BJ (cell line): ENCODE measurements at regions not wholly inside any gene's neighbourhood (a gene's known extent, or its start where the extent isn't known, plus 50 kb on each side); places are given as distances from the start of the nearest gene placed in this dataset.

ENCODE experiments used
- CTCF ChIA-PET: fragments of 350-600 bp; formaldehyde crosslinking; extraction: SDS; loops from one replicate; lab custom pipeline; 2021; ENCODE audit warnings: antibody characterized with exemption, inconsistent platforms; lab: Yijun Ruan, JAX
- POLR2A ChIA-PET: fragments of 300-600 bp; sonication (Branson Sonifier 250); formaldehyde crosslinking; extraction: SDS; loops from one replicate; lab custom pipeline; 2021; ENCODE audit warnings: antibody characterized with exemption; lab: Charles Lee
- DNase-seq: peaks from one replicate; pipeline ENCODE4 v3.0.0-alpha.2; 2011; ENCODE audit warnings: low read depth
- H3K27me3 ChIP-seq: 2 replicates; pipeline ENCODE4 v1.6.0; 2011; ENCODE audit warnings: low read length; ENCODE audit not compliant: control insufficient read depth, insufficient read depth
- H3K36me3 ChIP-seq: 2 replicates; pipeline ENCODE4 v1.5.1; 2011; ENCODE audit warnings: low read length; ENCODE audit not compliant: control insufficient read depth, insufficient read depth
- H3K4me3 ChIP-seq: 2 replicates; pipeline ENCODE4 v1.5.1; 2011; ENCODE audit warnings: low read depth, mild to moderate bottlenecking, control low read depth, low read length
- TF ChIP-seq, protein P1 (sequence below): IDR thresholded peaks from 2 replicates; pipeline ENCODE4 v1.5.1; 2011; ENCODE audit warnings: low read depth, mild to moderate bottlenecking, control low read depth, inconsistent platforms, low read length, moderate library complexity; ENCODE audit not compliant: insufficient read depth

DNA sequence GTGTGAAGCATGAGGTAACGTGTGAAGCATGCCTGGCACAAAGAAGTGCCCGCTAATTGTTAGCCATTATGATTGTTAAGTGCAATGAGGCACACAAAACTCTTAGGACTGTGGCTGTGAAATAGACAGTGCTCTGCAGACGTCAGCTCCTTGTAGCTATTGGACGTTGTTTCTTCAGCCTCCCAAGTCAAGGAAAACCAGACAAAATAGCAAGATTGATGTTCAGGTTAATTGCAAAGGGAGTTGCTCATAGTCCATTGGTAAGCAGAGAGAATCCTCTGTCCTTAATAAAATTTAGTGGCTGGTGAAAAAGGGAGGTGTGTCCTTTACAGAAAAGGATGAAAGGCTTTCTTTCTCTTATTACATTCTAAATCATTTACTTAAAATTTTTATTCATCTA, 54.6 kb upstream of the MBP start:
- TF ChIP-seq, protein P1, sequence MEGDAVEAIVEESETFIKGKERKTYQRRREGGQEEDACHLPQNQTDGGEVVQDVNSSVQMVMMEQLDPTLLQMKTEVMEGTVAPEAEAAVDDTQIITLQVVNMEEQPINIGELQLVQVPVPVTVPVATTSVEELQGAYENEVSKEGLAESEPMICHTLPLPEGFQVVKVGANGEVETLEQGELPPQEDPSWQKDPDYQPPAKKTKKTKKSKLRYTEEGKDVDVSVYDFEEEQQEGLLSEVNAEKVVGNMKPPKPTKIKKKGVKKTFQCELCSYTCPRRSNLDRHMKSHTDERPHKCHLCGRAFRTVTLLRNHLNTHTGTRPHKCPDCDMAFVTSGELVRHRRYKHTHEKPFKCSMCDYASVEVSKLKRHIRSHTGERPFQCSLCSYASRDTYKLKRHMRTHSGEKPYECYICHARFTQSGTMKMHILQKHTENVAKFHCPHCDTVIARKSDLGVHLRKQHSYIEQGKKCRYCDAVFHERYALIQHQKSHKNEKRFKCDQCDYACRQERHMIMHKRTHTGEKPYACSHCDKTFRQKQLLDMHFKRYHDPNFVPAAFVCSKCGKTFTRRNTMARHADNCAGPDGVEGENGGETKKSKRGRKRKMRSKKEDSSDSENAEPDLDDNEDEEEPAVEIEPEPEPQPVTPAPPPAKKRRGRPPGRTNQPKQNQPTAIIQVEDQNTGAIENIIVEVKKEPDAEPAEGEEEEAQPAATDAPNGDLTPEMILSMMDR = no peak
- ChIA-PET CTCF (no interaction called here), POLR2A (no interaction called here)

GRCh38 chr18:77191071-77191751, 58.4 kb upstream of the GALR1 start:
- H3K4me3 ChIP-seq = no peak overlapping the region
- ChIA-PET POLR2A (no interaction called here), CTCF (interaction anchor here (1.0 to 1.9 kb wide), 5 partner anchors 13 to 191 kb away, joined by 3 to 7 read pairs (median 5); no protein-coding TSS in a partner anchor)
- H3K36me3 ChIP-seq = no peaks in the 10 kb centered on the region
- TF ChIP-seq, protein P1 = no peak
- H3K27me3 ChIP-seq = peaks cover 5% of the 10 kb centered on the region; the same call in 1 of the 2 replicates
- DNase-seq = no peak

More for the DNA sequence above, 54.6 kb upstream of the MBP start:
- no peak overlapping the region for H3K4me3 ChIP-seq
- no peak for DNase-seq
- peaks cover 4% of the 10 kb centered on the region; the same call in 1 of the 2 replicates for H3K27me3 ChIP-seq
- no peaks in the 10 kb centered on the region for H3K36me3 ChIP-seq

DNA sequence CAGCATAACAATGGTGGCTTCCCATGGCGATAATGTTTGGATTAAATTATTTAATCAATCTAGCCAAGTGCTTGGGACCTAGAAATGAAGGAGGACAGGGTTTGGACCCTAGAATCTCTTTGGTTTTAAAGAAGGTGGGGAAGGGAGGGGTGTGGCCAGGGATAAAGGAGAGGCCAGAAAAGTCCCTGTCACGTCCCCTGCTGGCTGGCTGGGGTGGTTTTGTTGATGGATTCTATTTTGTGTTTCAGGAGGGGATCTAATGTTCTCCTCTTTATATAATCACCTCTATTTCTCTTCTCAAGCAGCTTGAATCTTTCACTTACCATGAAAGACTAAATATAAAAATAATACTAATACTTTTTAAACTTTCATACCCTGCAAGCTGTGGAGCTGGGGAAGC, 52.6 kb upstream of the GALR1 start:
- DNase-seq = no peak
- TF ChIP-seq, protein P1 = peak; percentile 23; the same call in 1 of the 2 replicates
- ChIA-PET POLR2A (no interaction called here), CTCF (interaction anchor here (4.2 kb wide), 1 partner anchor 197 kb away, joined by 21 read pairs; no protein-coding TSS in a partner anchor)
- H3K4me3 ChIP-seq = no peak overlapping the region
- peaks cover 2% of the 10 kb centered on the region; the same call in 1 of the 2 replicates for H3K27me3 ChIP-seq
- H3K36me3 ChIP-seq = no peaks in the 10 kb centered on the region

DNA sequence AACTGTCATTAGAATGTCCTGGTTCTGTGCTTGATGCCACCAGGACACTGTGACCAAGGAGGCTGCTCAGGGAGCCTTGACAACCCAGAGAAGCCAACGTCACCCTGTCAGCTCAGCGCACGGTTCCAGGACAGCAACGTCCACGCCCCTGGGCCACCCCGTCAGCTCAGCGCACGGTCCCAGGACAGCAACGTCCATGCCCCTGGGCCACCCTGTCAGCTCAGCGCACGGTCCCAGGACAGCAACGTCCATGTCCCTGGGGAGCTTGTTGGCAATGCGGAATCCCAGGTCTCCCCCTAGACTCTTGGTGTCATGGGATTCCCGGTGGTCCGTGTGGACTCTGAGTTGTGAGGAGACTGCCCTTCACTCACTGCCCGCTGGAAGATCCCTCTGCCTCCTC, 51.0 kb upstream of the GALR1 start:
- TF ChIP-seq, protein P1 = no peak
- H3K27me3 ChIP-seq = peaks cover 5% of the 10 kb centered on the region
- no peak overlapping the region for H3K4me3 ChIP-seq
- ChIA-PET CTCF (interaction anchor here (1.0 to 4.2 kb wide), 4 partner anchors 9 to 199 kb away, joined by 3 to 21 read pairs (median 6); no protein-coding TSS in a partner anchor), POLR2A (no interaction called here)
- no peak for DNase-seq
- no peaks in the 10 kb centered on the region for H3K36me3 ChIP-seq

DNA sequence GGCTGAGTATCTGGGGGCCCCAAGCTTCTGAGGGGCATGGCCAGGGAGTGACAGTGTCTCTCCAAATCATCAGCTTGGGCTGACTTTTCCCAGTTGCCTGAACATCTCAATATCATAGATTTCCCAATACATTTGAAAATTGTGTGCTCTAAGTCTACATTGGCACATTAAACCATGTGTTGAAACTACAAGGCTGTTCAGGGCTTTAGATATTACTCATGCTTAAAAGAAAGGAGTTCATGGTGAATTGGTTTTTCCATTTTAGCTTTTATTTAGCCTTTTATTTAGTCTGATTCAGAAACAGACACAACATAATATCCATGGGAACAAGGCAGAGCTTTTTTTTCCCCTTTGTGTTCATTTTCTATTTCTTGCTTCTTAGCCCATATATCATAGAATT, 49.9 kb upstream of the GALR1 start:
- H3K36me3 ChIP-seq = no peaks in the 10 kb centered on the region
- DNase-seq = no peak
- no peak overlapping the region for H3K4me3 ChIP-seq
- TF ChIP-seq, protein P1 = no peak
- peaks cover 5% of the 10 kb centered on the region for H3K27me3 ChIP-seq
- CTCF ChIA-PET = interaction anchor here (1.1 to 4.2 kb wide), 4 partner anchors 10 to 200 kb away, joined by 3 to 21 read pairs (median 6); no protein-coding TSS in a partner anchor
- POLR2A ChIA-PET = no interaction called here
